ENCODE measurements at regions not wholly inside any gene's neighbourhood (a gene's known extent, or its start where the extent isn't known, plus 50 kb on each side); places are given as distances from the start of the nearest gene placed in this dataset.

- no peak for TF ChIP-seq CTCF (conservative IDR thresholded peaks at IDR 0.05; ENCODE audit: low read depth, low read length)
- H3K4me3 ChIP-seq (ENCODE audit: low read length) = no peak overlapping the region
- DNase-seq (ENCODE audit: low read depth) = no peak
Measured at GRCh38 chr5:35370871-35371270, 140.6 kb upstream of the PRLR start.

GRCh38 chr5:35369965-35370790, 139.9 kb upstream of the PRLR start:
- TF ChIP-seq CTCF (conservative IDR thresholded peaks at IDR 0.05; ENCODE audit: low read depth, low read length) = no peak
- H3K4me3 ChIP-seq (ENCODE audit: low read length) = no peak overlapping the region
- no peak for DNase-seq (ENCODE audit: low read depth)

- DNase-seq (ENCODE audit: low read depth) = no peak
- no peak overlapping the region for H3K4me3 ChIP-seq (ENCODE audit: low read length)
- no peak for TF ChIP-seq CTCF (conservative IDR thresholded peaks at IDR 0.05; ENCODE audit: low read depth, low read length)
Measured at GRCh38 chr5:35367526-35367925, 137.2 kb upstream of the PRLR start.

DNA sequence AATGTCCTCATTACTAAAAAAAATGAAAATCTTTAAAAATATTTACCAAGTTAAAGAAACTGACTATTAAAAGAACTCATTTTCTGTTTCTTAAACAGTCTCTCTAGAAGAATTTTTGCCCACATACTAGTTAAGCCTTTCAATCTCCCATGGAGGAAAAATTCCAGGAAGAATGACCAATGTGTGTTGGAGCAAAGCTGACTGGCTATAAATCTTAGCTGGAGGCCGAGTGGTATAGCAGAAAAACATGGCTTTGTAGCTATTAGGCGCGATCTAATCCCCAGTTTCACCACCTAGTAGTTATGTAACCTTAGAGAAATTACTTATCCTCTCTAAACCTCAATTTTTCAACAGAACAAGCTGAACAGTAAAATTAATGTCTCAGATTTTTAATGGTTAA, 135.5 kb upstream of the PRLR start:
- H3K4me3 ChIP-seq (ENCODE audit: low read length) = no peak overlapping the region
- DNase-seq (ENCODE audit: low read depth) = no peak
- TF ChIP-seq CTCF (conservative IDR thresholded peaks at IDR 0.05; ENCODE audit: low read depth, low read length) = no peak

GRCh38 chr5:35364350-35364749, 134.1 kb upstream of the PRLR start:
- TF ChIP-seq CTCF (conservative IDR thresholded peaks at IDR 0.05; ENCODE audit: low read depth, low read length) = no peak
- no peak overlapping the region for H3K4me3 ChIP-seq (ENCODE audit: low read length)
- DNase-seq (ENCODE audit: low read depth) = no peak

- no peak for DNase-seq (ENCODE audit: low read depth)
- no peak for TF ChIP-seq CTCF (conservative IDR thresholded peaks at IDR 0.05; ENCODE audit: low read depth, low read length)
- H3K4me3 ChIP-seq (ENCODE audit: low read length) = no peak overlapping the region
Measured at GRCh38 chr5:35363387-35363965, 133.2 kb upstream of the PRLR start.

GRCh38 chr5:35362772-35363171, 132.5 kb upstream of the PRLR start:
- no peak overlapping the region for H3K4me3 ChIP-seq (ENCODE audit: low read length)
- no peak for DNase-seq (ENCODE audit: low read depth)
- TF ChIP-seq CTCF (conservative IDR thresholded peaks at IDR 0.05; ENCODE audit: low read depth, low read length) = no peak
